GM18870 (cell line): ENCODE measurements at regions not wholly inside any gene's neighbourhood (a gene's known extent, or its start where the extent isn't known, plus 50 kb on each side); places are given as distances from the start of the nearest gene placed in this dataset.

Source experiments
- ATAC-seq: cut with Tn5 transposase; IDR thresholded peaks from one replicate; pipeline ENCODE4 v1.9.1; 2021; ENCODE audit warnings: moderate library complexity; ENCODE audit not compliant: unreplicated experiment

DNA sequence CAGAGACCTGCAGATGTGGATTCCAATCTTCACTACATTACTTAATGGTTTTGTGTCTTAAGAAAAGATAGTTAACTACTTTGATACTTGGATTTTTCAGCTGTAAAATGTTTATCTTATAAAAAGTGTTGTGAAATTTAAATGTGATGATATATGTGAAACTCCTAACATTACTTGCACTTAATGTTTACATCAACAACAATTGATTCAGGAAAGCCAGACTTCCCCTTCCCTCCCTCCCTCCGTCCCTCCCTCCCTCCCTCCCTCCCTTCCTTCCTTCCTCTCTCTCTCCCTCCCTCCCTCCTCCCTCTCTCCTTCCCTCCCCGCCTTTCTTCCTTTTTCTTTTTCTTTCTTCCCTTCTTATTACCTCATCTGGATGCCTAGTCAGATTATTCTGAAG, 773.9 kb upstream of the FAM98A start:
- no peak for ATAC-seq

DNA sequence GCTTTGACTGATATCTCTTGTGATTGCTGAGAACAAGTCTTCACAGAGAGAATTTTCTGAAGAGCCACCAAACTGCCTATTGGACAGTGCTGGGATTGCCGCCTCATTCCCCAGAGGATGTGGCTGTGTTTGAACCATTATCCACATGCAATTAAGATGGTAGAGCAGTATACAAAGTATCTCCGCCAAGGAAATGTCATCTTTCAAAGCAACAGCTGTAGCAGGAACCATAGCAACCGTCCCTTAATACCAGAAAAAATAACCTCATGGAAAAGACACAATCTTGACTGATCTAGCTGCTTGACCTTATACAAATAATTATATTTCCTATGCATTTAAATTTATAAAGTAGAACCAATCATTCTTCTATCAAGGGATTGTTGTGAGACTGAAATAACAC, 772.6 kb upstream of the FAM98A start:
- no peak for ATAC-seq

DNA sequence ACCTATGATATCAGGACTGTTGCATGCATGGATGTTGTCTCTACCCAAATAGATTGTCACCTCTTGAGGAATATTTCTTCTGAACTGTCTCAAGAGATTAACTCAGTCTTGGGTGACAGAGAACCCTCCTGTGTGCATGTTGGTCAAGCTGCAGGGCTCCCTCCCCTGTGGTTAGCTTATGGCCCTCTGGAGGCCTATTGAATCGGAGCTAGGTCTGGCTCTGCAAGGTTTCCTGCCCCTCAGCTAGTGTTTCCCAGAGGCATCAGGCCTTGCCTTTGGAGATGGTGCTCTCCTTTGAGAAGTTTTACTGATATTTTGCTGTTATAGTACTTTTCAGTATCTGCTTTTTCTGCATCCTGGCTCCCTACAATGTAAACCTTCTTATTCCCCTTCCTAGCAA, 769.2 kb upstream of the FAM98A start:
- no peak for ATAC-seq

DNA sequence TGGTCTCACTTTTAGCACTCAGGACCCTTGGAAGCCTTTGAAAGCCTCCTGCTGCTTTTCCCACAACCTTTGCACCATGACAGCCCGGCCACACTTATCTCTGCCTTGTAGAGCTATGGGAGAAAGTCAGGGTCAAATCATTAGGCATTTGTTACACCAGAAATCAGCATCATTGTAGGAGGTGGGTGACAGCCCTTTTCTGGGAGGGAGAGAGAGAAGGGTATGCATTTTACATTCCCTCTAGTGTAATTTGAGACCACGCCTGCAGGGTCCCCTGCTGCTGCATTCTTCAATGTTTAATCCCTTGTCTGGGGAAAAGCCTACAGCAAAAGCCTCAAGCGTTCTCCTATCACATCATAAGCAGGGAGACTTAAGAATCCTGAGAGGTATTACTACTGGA, 766.8 kb upstream of the FAM98A start:
- ATAC-seq = no peak

DNA sequence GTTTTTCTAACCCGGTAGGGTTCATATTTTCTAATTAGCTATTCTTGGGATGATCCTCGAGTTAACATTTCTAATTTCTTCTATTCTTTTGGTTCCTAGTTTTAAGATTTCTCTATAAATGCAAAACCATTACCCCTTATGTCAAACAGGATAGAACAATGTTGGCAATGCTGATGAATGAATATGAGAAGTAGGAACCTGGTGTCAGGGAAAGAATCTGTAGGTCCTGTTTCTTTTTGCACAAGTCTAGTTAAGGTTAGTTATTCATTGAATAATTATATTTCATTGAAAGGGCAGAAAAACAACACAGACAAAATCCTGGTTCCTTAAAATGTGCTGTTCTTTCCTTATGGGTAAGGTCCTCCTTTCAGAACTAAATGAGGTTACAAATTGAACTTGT, 766.4 kb upstream of the FAM98A start:
- no peak for ATAC-seq

DNA sequence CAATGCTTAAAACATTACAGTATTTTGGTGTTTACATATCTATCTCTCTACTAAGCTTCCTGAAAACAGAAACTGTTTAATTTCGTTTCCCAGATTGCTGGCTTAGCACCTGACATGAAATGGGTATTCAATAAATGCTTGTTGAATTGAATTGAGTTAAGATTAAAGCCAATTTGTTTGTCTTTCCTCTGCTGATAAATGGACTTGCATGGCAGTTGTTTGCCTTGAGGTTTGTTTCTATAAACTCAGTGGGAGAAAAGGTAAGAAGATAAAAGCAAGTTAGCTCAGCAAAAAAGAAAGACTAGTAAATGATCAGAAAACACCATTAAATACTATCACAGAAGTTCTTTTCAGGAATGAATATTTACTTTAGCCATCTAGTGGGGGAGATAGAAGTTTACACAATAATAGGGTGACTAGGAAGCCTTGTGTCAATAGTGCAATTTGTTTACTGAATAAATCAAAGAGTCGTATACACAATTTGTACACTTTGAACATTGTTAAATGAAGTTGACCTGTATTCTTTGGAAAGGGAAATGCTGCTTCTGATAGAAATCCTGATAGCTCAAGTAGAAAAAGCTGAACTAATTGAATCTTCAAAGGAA, 754.5 kb upstream of the FAM98A start:
- ATAC-seq = no peak

DNA sequence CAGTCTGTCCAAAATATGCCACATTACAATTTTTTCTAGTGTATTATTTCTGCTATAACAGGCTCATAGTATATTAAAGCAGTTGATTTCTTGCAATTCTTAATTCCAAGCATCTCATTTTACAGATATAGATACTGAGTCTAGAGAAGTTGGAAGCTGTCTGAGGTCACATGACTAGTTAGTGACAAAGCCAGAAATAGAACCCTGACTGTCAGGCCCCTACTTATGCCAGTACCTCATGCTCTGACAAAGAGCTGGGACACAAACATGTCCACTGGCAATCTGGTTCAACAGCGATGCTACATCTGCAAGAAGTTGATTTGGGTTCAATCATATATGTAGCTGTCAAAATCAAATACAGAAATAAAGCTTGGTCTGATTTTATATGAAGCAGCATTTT, 750.4 kb upstream of the FAM98A start:
- no peak for ATAC-seq

DNA sequence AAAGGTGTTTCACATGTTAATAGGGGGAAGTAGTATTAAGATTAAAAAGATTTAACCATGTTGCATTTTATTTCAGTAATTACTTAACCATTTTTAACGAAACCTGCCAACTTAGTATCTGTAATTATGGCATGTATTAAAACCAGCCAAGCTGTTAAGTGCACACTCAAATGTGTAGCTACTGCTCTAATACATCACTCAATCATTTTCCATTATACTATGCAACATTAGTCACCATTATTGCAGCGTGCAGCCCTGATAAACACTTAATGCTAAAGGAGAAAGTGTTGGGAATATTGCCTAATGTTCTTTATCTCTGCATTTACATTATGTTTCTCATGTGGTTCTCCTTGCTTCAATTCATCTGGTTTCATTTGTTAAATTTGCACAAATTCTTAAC, 745.9 kb upstream of the FAM98A start:
- ATAC-seq = no peak

DNA sequence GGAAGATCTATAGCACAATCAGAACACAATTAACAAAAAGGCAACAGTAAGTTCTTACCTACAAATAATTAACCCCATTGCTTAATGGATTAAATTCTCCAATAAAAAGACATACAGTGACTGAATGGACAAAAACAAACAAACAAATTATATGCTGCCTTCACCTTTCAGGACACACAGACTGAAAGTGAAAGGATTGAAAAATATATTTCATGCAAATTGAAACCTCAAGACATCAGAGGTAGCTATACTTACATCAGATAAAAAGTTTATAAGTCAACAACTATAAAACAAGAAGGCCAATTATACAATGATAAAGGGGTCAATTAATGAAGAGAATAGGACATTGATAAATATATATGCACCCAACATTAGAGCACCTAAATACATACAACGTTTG, 741.2 kb upstream of the FAM98A start:
- ATAC-seq = no peak

DNA sequence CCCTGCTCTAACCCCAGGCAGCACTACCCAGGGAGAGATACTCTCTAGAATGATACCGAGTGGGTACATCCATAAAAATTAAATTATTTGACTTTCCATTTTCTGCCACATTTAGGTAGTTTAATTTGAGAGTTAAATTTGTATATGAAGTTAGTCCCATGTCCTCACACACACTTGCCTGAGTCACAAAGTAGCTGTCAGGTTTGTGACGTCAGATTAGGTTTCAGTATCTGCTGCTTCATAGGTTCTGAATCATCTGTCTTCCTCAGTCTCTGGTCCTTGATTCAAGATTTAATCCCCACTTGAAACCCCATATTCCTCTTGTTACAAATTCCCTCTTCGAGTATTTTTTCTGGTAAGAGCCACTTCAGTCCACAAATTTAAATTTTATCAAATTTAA, 738.6 kb upstream of the FAM98A start:
- ATAC-seq = no peak

DNA sequence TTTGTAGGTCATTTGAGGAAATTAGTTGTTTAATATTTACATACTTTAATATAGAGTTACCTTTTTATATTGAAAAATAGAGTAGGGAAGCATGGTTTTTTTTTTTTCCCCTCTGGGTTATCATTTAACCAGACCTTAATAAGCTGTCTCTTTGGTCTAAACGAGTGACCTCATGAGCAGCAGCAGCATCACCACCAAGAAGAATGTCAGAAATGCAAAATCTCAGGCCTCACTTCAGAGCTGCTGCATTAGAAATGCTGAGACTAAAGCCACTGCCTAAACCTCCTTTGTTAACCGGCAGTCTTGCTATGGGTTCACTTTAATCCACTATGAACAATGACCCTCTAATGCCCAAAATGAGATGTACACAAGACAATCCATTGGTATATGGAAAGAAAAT, 733.7 kb upstream of the FAM98A start:
- ATAC-seq = no peak

DNA sequence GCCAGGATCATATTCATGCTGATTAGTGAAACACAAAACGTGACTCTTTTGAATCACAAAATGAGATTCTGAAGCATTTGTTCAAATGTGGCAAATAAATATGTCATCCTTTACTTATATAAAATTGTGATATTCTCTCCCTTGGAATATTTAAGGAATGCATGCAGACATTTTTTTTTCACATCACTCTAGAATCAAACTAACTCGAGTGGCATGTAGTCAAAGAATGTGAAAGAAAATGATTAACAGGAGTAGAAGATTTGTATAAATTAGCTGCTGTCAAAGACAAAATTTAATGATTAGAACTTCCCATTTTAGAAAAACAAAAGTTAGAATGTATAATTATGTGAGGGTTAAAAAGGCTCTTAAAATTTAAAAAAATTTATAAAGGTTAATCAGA, 721.0 kb upstream of the FAM98A start:
- no peak for ATAC-seq

DNA sequence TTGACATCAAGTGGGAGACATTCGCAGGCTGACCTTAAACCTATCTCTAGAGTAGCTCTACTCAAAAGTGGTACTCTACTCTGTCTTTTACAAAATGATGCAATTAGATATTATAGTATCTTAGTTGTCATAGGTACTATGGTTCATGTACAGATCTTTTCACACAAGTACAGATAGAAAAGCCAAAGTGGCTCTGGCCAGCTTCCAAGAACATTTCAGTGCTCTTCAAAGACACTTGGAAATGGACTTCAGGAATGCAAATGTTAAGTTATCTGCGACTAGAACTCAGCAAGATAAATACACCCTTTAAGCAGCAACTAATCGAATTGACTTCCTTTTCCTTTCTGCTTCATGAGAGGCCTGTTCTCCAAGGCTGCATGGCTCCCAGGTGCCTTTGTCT, 718.7 kb upstream of the FAM98A start:
- ATAC-seq = no peak

DNA sequence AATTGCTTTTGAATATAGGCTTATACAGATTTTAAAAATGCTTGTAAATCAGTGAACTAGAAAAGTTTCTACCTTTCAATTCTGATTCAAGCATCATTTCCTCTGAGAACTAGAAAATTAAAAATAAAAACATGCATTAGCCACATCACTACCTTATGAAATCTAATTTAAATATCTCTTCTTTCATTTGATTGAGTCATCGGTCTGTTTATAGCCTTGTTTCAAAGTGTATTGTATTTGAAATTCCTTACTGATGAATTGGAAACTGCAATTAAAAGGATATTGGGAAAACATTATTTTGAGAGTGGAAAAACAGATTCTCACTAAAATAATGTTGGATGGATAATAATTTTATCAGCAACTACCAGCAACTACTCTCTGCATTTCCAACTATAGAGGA, 717.7 kb upstream of the FAM98A start:
- ATAC-seq = no peak

DNA sequence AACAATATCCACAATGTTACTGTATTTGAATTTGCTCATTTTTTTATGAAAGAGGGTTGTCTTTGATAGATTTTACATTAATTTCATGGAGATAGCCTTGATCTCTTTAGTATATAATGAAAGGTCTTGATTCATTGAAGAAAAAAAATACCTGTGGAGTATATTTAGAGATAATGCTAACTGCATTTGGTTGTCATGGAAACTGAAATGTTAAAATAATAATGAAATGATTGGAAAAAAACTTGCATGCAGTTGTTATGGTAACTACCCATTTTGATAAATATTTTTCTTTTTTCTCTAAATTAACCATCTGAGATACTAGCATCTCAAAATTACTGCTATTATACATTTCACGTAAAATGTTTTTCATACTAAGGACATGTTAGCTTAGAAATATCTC, 712.7 kb upstream of the FAM98A start:
- no peak for ATAC-seq

DNA sequence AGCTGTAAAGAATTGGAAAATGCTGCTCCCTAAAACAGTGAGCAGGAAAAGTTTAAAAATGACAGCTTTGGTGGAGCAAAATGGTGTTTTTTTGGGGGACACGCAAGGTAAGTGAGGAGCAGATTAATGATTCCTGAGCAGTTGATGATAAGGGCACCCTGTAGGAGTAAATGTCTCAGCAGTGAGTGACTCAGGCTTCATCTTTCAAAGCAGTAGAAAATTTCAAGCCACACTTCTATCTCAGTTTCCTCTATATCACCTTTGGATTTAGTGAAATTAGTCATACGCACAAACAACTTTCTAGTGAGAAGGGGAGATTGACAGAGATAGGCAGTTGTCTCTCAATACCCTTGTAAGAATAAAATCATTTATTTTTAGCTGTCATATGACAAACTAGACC, 709.0 kb upstream of the FAM98A start:
- ATAC-seq = no peak

DNA sequence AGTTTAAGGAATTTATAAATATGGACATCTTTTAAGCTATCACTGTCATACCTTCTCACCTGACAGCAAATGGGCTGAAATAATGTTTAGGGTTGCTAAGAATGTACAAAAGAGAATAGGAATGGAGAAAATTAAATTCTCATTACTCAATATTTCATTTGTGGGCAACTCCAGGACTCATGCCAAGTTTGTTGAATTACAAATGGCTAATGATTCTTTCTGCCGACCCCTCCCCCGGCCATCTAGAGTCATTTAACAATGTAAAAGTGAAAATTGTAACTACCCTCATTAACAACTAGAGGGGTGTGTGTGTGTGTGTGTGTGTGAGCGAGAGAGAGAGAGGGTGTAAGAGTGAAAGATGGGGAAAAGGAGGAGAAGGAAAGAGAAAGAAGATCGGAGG, 708.5 kb upstream of the FAM98A start:
- no peak for ATAC-seq

DNA sequence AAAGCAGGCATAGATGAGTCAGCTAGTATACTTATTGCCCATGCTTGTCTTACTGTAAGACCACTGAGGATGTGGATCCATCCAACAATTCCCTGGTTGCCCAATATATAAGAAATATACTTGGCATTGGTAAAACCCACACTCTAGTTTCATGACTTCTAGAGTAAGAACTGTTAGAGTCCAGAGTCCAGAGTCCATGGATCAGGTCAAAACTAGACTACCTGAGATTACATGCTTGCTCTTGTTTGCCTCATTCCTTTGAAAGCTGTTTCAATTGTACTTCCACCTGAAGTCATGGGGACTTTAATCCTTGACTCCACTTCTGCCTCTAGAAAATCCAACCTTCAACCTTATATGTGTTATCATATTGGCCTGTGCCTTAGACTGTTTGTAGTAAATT, 707.6 kb upstream of the FAM98A start:
- ATAC-seq = no peak

DNA sequence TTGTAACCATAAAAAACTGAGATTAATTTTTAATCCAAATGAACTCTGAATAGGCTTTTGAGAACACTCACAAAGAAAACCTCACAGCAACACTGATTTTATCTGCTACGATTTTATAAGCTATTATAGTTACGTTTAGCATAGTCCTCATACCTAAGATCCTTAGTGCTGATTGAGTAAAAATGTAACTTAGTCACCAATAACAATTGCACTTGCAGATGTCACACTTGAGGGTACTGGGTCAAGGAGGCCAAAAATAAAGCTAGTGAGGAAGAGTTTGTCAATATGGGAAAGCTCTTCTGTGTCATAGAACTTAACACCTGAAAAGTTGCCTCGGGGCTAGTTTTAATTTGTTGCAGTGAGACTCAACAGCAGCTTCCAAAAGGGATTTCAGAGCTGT, 706.5 kb upstream of the FAM98A start:
- ATAC-seq = no peak

DNA sequence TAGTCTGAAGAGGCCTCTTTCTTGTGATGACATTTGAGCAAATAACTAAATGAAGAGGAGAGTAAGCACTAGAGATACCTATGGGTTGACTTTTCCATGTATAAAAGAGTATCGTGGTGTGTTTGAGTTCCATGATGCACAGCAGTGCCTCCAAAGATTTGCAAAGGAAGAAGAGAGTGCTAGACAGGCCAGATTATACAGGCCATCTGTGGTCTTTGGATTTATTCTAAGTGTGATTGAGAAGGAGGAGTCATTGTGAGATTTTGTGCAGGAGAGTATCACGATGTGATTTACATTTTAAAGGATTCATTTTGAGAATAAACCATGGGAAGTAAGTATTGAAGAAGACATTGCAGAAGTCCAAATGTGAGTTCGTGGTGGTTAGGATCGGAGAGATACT, 695.9 kb upstream of the FAM98A start:
- ATAC-seq = no peak

DNA sequence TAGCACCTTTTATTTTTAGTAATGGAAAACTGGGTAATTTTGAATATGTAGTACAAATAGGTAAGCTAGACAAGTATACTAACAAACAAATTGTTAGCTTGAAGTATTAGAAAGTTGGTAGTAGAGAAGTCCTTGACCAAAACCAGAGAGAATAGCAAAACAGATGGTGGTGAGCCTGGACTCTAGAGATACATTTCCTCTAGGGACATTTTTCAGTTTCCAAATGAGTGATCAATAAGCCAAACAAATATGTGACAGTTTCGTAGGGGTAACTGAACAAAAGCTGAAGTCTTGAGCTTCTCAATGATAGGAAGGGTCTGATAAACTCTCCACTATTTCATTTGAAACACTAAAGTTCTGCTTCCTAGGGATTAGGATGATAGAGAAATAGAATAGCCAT, 692.0 kb upstream of the FAM98A start:
- peak; percentile 92 for ATAC-seq

DNA sequence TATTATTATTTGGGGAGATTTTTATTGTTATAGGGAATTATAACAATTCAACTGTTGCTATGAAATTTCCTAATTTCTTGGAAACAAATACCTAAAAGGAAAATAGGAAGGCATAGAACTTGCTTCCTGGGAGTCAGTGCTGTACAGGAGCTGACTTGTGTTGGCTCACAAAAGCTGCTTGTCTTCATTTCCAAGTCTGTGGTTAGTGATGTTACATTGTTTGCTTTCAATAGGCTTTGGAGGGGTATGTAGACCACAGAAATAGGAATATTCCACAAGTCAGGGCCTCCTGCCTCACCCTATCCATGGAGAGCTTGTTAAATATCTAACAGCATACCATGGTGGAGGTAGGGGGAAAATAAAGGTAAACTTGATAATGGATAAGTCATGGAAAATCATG, 688.9 kb upstream of the FAM98A start:
- ATAC-seq = no peak

DNA sequence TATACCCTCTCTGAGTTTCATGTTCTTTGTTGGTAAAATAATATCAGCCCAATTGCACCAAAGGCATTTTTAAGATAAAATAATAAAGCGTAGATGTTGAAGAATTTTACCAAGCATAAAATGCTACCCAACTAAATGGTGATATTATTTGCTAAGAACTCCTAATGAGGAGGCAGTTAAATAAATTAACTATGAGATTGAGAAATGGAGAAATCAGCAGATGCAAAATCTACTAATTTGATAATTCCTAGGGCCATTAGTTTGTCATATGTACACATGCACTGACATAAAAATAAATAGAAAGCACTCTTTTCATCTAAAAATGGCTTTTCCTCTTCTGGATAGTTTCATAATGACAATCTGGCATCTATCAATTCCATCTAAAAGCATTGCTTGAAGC, 681.5 kb upstream of the FAM98A start:
- ATAC-seq = no peak
